Natural killer cell treated with Interleukin-12 subunit alpha and Interleukin-12 subunit beta and Interleukin-15 and Interleukin-18, amount 100 ng/mL, for 72 hours (primary cell): ENCODE measurements at regions not wholly inside any gene's neighbourhood (a gene's known extent, or its start where the extent isn't known, plus 50 kb on each side); places are given as distances from the start of the nearest gene placed in this dataset.

Source experiments
- ATAC-seq, 2 donors: fragments of 150-1000 bp; cut with Tn5 transposase in 1 of 2; sonication (Bioruptor Pico), chemical (Tn5 transposase) in 1 of 2; 2 replicates each; pipeline ENCODE4 v1.10.0; 2021
- DNase-seq: peaks from one replicate; pipeline ENCODE4 v3.0.0; 2022; ENCODE audit warnings: low spot score
- H3K27ac Mint-ChIP-seq, 2 donors: 1 replicate in 1 of 2; 2 replicates in 1 of 2; pipeline ENCODE4 v1.8.0; 2022; ENCODE audit warnings: mixed read lengths in 2 of 2, mild to moderate bottlenecking in 1 of 2, moderate library complexity in 1 of 2
- H3K27me3 Mint-ChIP-seq, 2 donors: 1 replicate in 1 of 2; 2 replicates in 1 of 2; pipeline ENCODE4 v1.8.0; 2022; ENCODE audit warnings: mixed read lengths in 2 of 2
- H3K36me3 Mint-ChIP-seq: one replicate; pipeline ENCODE4 v1.8.0; 2022; ENCODE audit warnings: mixed read lengths
- H3K4me1 Mint-ChIP-seq, 2 donors: 1 replicate in 1 of 2; 2 replicates in 1 of 2; pipeline ENCODE4 v1.8.0; 2022; ENCODE audit warnings: low read depth in 2 of 2, mixed read lengths in 2 of 2, mild to moderate bottlenecking in 1 of 2
- H3K4me3 Mint-ChIP-seq: one replicate; pipeline ENCODE4 v1.8.0; 2022; ENCODE audit warnings: mixed read lengths
- H3K9me3 Mint-ChIP-seq: 2 replicates; pipeline ENCODE4 v1.8.0; 2022; ENCODE audit warnings: mixed read lengths

GRCh38 chr18:67710639-67711038 is 194.1 kb upstream of the DSEL start:
- H3K36me3 Mint-ChIP-seq: no peaks in the 10 kb centered on the region
- no peak overlapping the region for H3K27ac Mint-ChIP-seq
- no peaks in the 10 kb centered on the region for H3K4me1 Mint-ChIP-seq
- H3K9me3 Mint-ChIP-seq: peaks cover 13% of the 10 kb centered on the region
- ATAC-seq: no peak
- DNase-seq: no peak
- no peaks in the 10 kb centered on the region for H3K27me3 Mint-ChIP-seq
- H3K4me3 Mint-ChIP-seq: no peak overlapping the region

- DNase-seq: no peak
- Mint-ChIP-seq H3K4me3 (no peak overlapping the region), H3K4me1 (no peaks in the 10 kb centered on the region), H3K27ac (no peak overlapping the region), H3K36me3 (peaks cover 4% of the 10 kb centered on the region), H3K27me3 (no peaks in the 10 kb centered on the region), H3K9me3 (peaks cover 19% of the 10 kb centered on the region)
- ATAC-seq: no peak
Observed at GRCh38 chr18:67705748-67706147, 189.2 kb upstream of the DSEL start.

GRCh38 chr18:67695684-67696083 is 179.2 kb upstream of the DSEL start:
- Mint-ChIP-seq H3K4me1 (no peaks in the 10 kb centered on the region), H3K36me3 (peaks cover 9% of the 10 kb centered on the region), H3K27me3 (no peaks in the 10 kb centered on the region), H3K4me3 (no peak overlapping the region), H3K9me3 (peaks cover 9% of the 10 kb centered on the region), H3K27ac (no peak overlapping the region)
- no peak for ATAC-seq
- no peak for DNase-seq

GRCh38 chr18:67694787-67695186 is 178.3 kb upstream of the DSEL start:
- no peak for ATAC-seq
- DNase-seq: no peak
- H3K36me3 Mint-ChIP-seq: peaks cover 7% of the 10 kb centered on the region
- H3K4me3 Mint-ChIP-seq: no peak overlapping the region
- no peak overlapping the region for H3K27ac Mint-ChIP-seq
- H3K27me3 Mint-ChIP-seq: no peaks in the 10 kb centered on the region
- no peaks in the 10 kb centered on the region for H3K4me1 Mint-ChIP-seq
- peaks cover 3% of the 10 kb centered on the region for H3K9me3 Mint-ChIP-seq

GRCh38 chr18:67692811-67693210 is 176.3 kb upstream of the DSEL start:
- H3K27ac Mint-ChIP-seq: no peak overlapping the region
- no peaks in the 10 kb centered on the region for H3K27me3 Mint-ChIP-seq
- peaks cover 7% of the 10 kb centered on the region for H3K36me3 Mint-ChIP-seq
- H3K4me1 Mint-ChIP-seq: no peaks in the 10 kb centered on the region
- DNase-seq (no peak), ATAC-seq (no peak)
- H3K4me3 Mint-ChIP-seq: no peak overlapping the region
- no peaks in the 10 kb centered on the region for H3K9me3 Mint-ChIP-seq

- no peaks in the 10 kb centered on the region for H3K36me3 Mint-ChIP-seq
- no peaks in the 10 kb centered on the region for H3K27me3 Mint-ChIP-seq
- peaks cover 15% of the 10 kb centered on the region for H3K9me3 Mint-ChIP-seq
- no peak overlapping the region for H3K27ac Mint-ChIP-seq
- DNase-seq (no peak), ATAC-seq (no peak)
- H3K4me3 Mint-ChIP-seq: no peak overlapping the region
- no peaks in the 10 kb centered on the region for H3K4me1 Mint-ChIP-seq
Observed at GRCh38 chr18:67682516-67682915, 166.0 kb upstream of the DSEL start.

GRCh38 chr18:67677489-67677888 is 161.0 kb upstream of the DSEL start:
- DNase-seq (no peak), ATAC-seq (no peak)
- no peak overlapping the region for H3K4me3 Mint-ChIP-seq

GRCh38 chr18:67672716-67673115 is 156.2 kb upstream of the DSEL start:
- no peak overlapping the region for H3K4me3 Mint-ChIP-seq
- no peak overlapping the region for H3K27ac Mint-ChIP-seq
- no peaks in the 10 kb centered on the region for H3K4me1 Mint-ChIP-seq
- H3K9me3 Mint-ChIP-seq: peaks cover 12% of the 10 kb centered on the region
- no peaks in the 10 kb centered on the region for H3K36me3 Mint-ChIP-seq
- DNase-seq (no peak), ATAC-seq (no peak)
- H3K27me3 Mint-ChIP-seq: no peaks in the 10 kb centered on the region

More at GRCh38 chr18:67677489-67677888, 161.0 kb upstream of the DSEL start:
- Mint-ChIP-seq H3K27ac (no peak overlapping the region), H3K9me3 (peaks cover 16% of the 10 kb centered on the region), H3K4me1 (no peaks in the 10 kb centered on the region), H3K36me3 (no peaks in the 10 kb centered on the region), H3K27me3 (no peaks in the 10 kb centered on the region)

GRCh38 chr18:67672155-67672554 is 155.6 kb upstream of the DSEL start:
- Mint-ChIP-seq H3K27me3 (no peaks in the 10 kb centered on the region), H3K4me1 (no peaks in the 10 kb centered on the region), H3K9me3 (peaks cover 12% of the 10 kb centered on the region), H3K36me3 (no peaks in the 10 kb centered on the region), H3K4me3 (no peak overlapping the region), H3K27ac (no peak overlapping the region)
- ATAC-seq (no peak), DNase-seq (no peak)

- no peaks in the 10 kb centered on the region for H3K27me3 Mint-ChIP-seq
- H3K9me3 Mint-ChIP-seq: peaks cover 16% of the 10 kb centered on the region
- no peaks in the 10 kb centered on the region for H3K4me1 Mint-ChIP-seq
- H3K36me3 Mint-ChIP-seq: no peaks in the 10 kb centered on the region
- no peak overlapping the region for H3K4me3 Mint-ChIP-seq
- no peak overlapping the region for H3K27ac Mint-ChIP-seq
- ATAC-seq: no peak
- DNase-seq: no peak
Observed at GRCh38 chr18:67670024-67670543, 153.6 kb upstream of the DSEL start.

GRCh38 chr18:67665266-67665665 is 148.7 kb upstream of the DSEL start:
- no peak overlapping the region for H3K27ac Mint-ChIP-seq
- no peak for DNase-seq
- H3K9me3 Mint-ChIP-seq: peaks cover 13% of the 10 kb centered on the region
- H3K36me3 Mint-ChIP-seq: no peaks in the 10 kb centered on the region
- H3K4me1 Mint-ChIP-seq: no peaks in the 10 kb centered on the region
- no peak overlapping the region for H3K4me3 Mint-ChIP-seq
- no peak for ATAC-seq
- no peaks in the 10 kb centered on the region for H3K27me3 Mint-ChIP-seq

GRCh38 chr18:67662996-67663395 is 146.5 kb upstream of the DSEL start:
- no peak for DNase-seq
- no peaks in the 10 kb centered on the region for H3K4me1 Mint-ChIP-seq
- no peaks in the 10 kb centered on the region for H3K27me3 Mint-ChIP-seq
- H3K27ac Mint-ChIP-seq: no peak overlapping the region
- peaks cover 5% of the 10 kb centered on the region for H3K9me3 Mint-ChIP-seq
- H3K36me3 Mint-ChIP-seq: no peaks in the 10 kb centered on the region
- H3K4me3 Mint-ChIP-seq: no peak overlapping the region
- ATAC-seq: no peak

GRCh38 chr18:67661555-67661954 is 145.0 kb upstream of the DSEL start:
- no peak for DNase-seq
- Mint-ChIP-seq H3K4me3 (no peak overlapping the region), H3K9me3 (peaks cover 5% of the 10 kb centered on the region), H3K4me1 (no peaks in the 10 kb centered on the region), H3K36me3 (no peaks in the 10 kb centered on the region), H3K27me3 (no peaks in the 10 kb centered on the region), H3K27ac (no peak overlapping the region)
- ATAC-seq: no peak

GRCh38 chr18:67654101-67654500 is 137.6 kb upstream of the DSEL start:
- Mint-ChIP-seq H3K36me3 (no peaks in the 10 kb centered on the region), H3K27ac (no peak overlapping the region), H3K27me3 (no peaks in the 10 kb centered on the region), H3K9me3 (no peaks in the 10 kb centered on the region), H3K4me3 (no peak overlapping the region), H3K4me1 (no peaks in the 10 kb centered on the region)
- no peak for ATAC-seq
- DNase-seq: no peak

GRCh38 chr18:67652288-67652687 is 135.8 kb upstream of the DSEL start:
- Mint-ChIP-seq H3K27me3 (no peaks in the 10 kb centered on the region), H3K36me3 (no peaks in the 10 kb centered on the region), H3K27ac (no peak overlapping the region), H3K4me1 (no peaks in the 10 kb centered on the region), H3K4me3 (no peak overlapping the region), H3K9me3 (no peaks in the 10 kb centered on the region)
- DNase-seq: no peak
- ATAC-seq: no peak
